Neural progenitor cell (in vitro differentiated cells): ENCODE measurements at regions not wholly inside any gene's neighbourhood (a gene's known extent, or its start where the extent isn't known, plus 50 kb on each side); places are given as distances from the start of the nearest gene placed in this dataset.

Source experiments
- EZH2 ChIP-seq: fragments of 200-600 bp; sonication (generic); IDR thresholded peaks from 2 replicates; pipeline ENCODE4 v1.6.1; 2017; ENCODE audit warnings: antibody characterized with exemption, mild to moderate bottlenecking, moderate library complexity
- TF ChIP-seq, protein P1 (sequence below): fragments of 200-600 bp; sonication (generic); IDR thresholded peaks from 2 replicates; pipeline ENCODE4 v1.5.1; 2017; ENCODE audit warnings: antibody characterized with exemption, mild to moderate bottlenecking

DNA sequence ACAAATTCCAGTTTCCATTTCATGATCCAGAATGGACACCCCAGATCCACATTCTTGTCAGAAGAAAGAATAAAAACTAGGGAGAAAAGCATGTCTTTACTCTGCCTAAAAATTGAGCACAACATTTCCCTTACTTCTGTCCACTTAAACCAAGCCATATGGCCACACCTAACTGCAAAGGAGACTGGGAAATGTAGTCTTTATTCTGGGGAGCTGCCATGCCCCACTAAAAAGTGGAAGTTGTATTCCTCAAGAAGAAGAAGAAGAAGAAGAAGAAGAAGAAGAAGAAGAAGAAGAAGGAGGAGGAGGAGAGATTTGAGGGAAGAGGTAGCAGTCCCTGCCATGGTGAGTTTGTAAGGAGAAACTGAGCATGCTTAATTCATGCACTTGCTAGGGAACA lies 84.5 kb downstream of the GPR65 start:
- TF ChIP-seq, protein P1, sequence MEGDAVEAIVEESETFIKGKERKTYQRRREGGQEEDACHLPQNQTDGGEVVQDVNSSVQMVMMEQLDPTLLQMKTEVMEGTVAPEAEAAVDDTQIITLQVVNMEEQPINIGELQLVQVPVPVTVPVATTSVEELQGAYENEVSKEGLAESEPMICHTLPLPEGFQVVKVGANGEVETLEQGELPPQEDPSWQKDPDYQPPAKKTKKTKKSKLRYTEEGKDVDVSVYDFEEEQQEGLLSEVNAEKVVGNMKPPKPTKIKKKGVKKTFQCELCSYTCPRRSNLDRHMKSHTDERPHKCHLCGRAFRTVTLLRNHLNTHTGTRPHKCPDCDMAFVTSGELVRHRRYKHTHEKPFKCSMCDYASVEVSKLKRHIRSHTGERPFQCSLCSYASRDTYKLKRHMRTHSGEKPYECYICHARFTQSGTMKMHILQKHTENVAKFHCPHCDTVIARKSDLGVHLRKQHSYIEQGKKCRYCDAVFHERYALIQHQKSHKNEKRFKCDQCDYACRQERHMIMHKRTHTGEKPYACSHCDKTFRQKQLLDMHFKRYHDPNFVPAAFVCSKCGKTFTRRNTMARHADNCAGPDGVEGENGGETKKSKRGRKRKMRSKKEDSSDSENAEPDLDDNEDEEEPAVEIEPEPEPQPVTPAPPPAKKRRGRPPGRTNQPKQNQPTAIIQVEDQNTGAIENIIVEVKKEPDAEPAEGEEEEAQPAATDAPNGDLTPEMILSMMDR = no peak
- TF ChIP-seq EZH2 = no peak
